ENCODE measurements at regions not wholly inside any gene's neighbourhood (a gene's known extent, or its start where the extent isn't known, plus 50 kb on each side); places are given as distances from the start of the nearest gene placed in this dataset.
A peak's percentile ranks its signal among the peaks of the same experiment; 100 is the strongest.

DNA sequence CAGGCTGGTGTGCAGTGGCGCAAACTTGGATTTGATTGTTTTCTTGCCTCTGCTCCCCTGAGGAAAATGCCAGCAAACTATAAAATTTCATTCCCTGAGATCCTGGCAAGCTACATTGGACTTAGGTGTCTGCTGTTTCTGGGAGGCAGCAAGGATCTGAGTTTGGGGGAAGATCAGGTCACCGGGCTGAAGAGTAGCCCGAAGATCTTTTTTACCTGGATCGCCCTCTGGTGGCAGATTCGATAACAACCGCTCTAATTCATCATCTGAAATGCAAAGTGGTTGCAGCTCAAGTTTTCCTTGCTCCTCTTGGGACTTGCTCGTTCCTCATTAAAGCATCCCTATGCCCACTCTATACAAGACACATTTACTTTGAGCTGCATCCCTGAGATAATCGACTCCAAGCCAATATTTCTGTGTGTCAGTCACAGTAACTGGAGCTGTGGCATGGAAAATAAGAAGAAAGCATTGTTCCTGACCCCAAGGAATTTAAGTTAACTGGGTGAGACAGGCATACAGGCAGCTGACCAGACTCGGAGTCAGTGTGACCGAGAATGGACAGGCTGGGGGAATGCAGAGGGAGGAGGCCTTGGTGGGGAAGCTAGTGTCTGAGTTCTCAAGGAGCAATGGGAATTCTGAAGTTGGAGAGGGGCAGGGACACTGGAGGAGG is 131.8 kb upstream of the PROKR2 start:
- no peak for TF ChIP-seq POLR2AphosphoS5 (IDR thresholded peaks at IDR 0.05; ENCODE audit: low read depth, low read length)
- TF ChIP-seq TAF1 (IDR thresholded peaks at IDR 0.05; ENCODE audit: borderline replicate concordance, low read depth, low read length), result no peak
- TF ChIP-seq POLR2A (IDR thresholded peaks at IDR 0.05; ENCODE audit: low read depth, low read length), result no peak
- DNase-seq (ENCODE audit: insufficient read length), result peak; percentile 34
- peak; percentile 87 for FAIRE-seq

DNA sequence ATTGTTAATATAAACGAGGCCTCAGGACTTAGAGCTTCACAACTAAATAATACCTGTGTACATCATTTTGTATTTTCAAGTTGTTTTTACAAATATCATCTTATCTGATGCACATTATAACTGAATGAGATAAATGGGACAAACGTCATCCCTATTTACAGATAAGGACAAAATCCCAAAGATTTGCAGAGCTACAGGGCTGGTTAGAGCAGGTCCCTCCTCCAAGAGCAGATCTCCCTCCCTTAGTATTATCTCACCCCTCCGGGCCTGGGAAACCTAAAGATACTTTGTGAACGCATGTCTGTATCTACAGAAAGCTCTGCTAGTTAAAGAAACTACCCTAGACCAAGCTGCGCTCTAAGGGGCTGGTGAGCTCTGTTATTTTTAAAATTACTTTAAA is 130.4 kb upstream of the PROKR2 start:
- FAIRE-seq (no peak), DNase-seq (ENCODE audit: insufficient read length) (no peak)
- TF ChIP-seq POLR2A (IDR thresholded peaks at IDR 0.05; ENCODE audit: low read depth, low read length) (no peak), POLR2AphosphoS5 (IDR thresholded peaks at IDR 0.05; ENCODE audit: low read depth, low read length) (no peak), TAF1 (IDR thresholded peaks at IDR 0.05; ENCODE audit: borderline replicate concordance, low read depth, low read length) (no peak)

DNA sequence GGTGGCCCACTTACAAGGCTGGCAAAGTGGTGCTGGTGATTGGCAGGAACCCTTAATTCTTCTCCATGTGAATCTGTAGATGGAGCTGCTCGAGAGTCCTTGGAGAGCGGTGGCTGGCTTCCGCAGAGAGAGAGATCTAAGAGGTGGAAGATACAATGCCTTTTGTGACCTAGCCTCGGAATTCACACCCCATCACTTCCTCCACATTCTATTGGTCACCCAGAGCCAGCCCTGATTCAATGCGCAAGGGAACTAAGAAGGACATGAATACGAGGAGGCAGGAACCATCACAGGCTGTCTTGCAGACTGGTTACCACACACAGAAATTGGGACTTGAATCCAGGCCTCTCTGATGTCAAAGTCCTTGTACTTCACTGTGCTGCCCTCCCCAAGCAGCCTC is 128.9 kb upstream of the PROKR2 start:
- DNase-seq (ENCODE audit: insufficient read length) (no peak), FAIRE-seq (no peak)
- TF ChIP-seq POLR2AphosphoS5 (IDR thresholded peaks at IDR 0.05; ENCODE audit: low read depth, low read length) (no peak), POLR2A (IDR thresholded peaks at IDR 0.05; ENCODE audit: low read depth, low read length) (no peak), TAF1 (IDR thresholded peaks at IDR 0.05; ENCODE audit: borderline replicate concordance, low read depth, low read length) (no peak)

DNA sequence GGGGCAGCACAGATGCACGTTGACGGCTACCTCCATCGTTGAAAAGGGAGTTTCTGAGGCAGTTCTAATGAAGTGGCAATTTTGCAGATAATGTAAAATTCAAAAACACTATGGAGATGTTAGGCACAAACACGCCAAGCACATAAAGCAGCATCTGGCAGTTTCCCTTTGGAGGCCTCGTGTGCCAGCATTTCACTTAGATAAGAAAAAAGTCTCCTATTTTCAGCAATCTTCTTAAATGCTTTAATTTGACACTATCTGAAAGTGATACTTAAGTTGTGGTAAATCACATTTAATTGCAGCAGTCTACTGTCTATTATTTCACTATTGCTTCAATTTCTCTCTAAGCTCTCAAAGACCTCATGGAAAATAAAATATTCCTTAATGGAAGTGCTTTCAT is 125.3 kb upstream of the PROKR2 start:
- TF ChIP-seq TAF1 (IDR thresholded peaks at IDR 0.05; ENCODE audit: borderline replicate concordance, low read depth, low read length) (no peak), POLR2AphosphoS5 (IDR thresholded peaks at IDR 0.05; ENCODE audit: low read depth, low read length) (no peak)
- DNase-seq (ENCODE audit: insufficient read length) (no peak), FAIRE-seq (no peak)

DNA sequence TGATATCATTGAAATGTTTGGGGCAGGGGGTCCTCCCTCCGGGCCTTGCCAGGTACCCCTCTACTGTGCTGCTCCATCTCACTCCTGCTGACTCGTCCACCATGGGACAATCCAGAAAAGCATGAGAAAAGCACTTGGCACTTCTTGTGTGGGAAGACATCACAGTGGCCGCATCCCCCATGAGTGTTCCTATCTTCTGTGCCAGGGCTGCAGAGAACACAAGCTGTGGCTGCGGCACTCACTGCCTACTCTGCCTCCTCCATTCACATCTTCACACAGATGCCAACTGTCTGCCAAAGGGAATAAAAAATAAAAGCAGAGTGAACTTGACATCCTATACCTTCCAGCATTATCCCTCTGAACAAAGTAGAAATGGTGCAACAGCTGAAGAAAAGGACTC is 117.4 kb upstream of the PROKR2 start:
- no peak for FAIRE-seq
- TF ChIP-seq POLR2AphosphoS5 (IDR thresholded peaks at IDR 0.05; ENCODE audit: low read depth, low read length) (no peak), TAF1 (IDR thresholded peaks at IDR 0.05; ENCODE audit: borderline replicate concordance, low read depth, low read length) (no peak), POLR2A (IDR thresholded peaks at IDR 0.05; ENCODE audit: low read depth, low read length) (no peak)
- no peak for DNase-seq (ENCODE audit: insufficient read length)

DNA sequence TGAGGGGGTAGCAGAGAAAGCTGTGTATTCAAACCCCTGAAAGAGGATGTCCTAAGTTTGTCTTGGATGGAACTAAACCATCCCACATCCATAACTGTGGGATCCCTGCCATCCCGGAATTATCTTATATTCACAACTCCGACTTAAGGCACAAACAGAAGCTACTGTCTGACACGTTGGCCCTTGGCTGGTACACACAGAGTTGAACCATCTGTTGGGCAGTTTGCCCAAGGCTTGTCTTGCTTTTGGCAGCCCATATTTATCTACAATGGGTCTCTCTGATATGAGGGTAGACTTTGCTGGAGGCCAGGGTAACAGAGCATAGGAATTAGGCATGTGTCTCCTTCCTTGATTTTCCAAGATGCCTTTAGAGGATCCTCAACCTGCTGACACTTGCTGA is 116.6 kb upstream of the PROKR2 start:
- DNase-seq (ENCODE audit: insufficient read length) (no peak), FAIRE-seq (no peak)
- TF ChIP-seq POLR2AphosphoS5 (IDR thresholded peaks at IDR 0.05; ENCODE audit: low read depth, low read length), result no peak
- no peak for TF ChIP-seq TAF1 (IDR thresholded peaks at IDR 0.05; ENCODE audit: borderline replicate concordance, low read depth, low read length)
- no peak for TF ChIP-seq POLR2A (IDR thresholded peaks at IDR 0.05; ENCODE audit: low read depth, low read length)

DNA sequence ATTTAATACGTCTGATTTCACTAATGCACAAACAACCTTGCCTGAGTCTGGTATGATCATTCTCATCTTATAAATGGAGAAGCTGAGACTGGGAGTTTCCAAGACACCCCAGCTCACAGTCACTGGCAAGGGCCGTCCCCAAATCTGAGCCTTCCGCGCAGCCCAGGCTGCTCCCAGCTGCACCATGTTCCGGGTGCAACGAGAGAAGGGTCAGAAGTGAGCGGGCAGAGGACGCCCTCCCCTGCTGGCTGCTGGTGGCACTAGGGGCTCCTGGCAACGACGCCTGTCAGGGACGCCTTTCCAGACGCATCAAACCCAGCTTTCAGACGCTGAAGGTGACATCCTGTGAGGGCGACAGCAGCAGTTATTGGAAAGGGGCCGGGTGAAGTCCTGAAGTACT is 115.3 kb upstream of the PROKR2 start:
- no peak for FAIRE-seq
- no peak for DNase-seq (ENCODE audit: insufficient read length)
- TF ChIP-seq TAF1 (IDR thresholded peaks at IDR 0.05; ENCODE audit: borderline replicate concordance, low read depth, low read length) (no peak), POLR2AphosphoS5 (IDR thresholded peaks at IDR 0.05; ENCODE audit: low read depth, low read length) (no peak), POLR2A (IDR thresholded peaks at IDR 0.05; ENCODE audit: low read depth, low read length) (no peak)

DNA sequence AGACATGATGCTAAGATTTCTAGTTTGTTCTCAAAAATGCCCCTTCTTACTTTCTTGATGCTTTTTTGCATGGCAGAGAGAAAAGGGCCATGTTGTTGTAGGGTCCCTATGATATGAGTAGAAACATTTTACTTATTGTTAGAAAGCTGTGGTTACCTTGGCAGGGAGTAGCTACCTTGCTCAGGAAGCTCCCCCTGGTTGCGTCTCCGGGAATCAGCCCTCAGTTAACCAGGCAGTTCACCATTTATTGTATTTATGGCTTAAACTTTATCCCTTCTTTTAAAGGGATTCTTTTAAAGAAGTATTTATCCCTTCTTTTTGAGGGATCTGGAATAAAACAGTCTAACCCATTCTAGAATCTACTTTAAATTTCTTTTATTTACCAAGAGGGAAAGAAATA is 113.9 kb upstream of the PROKR2 start:
- DNase-seq (ENCODE audit: insufficient read length) (no peak), FAIRE-seq (no peak)
- no peak for TF ChIP-seq POLR2A (IDR thresholded peaks at IDR 0.05; ENCODE audit: low read depth, low read length)
- TF ChIP-seq TAF1 (IDR thresholded peaks at IDR 0.05; ENCODE audit: borderline replicate concordance, low read depth, low read length), result no peak
- TF ChIP-seq POLR2AphosphoS5 (IDR thresholded peaks at IDR 0.05; ENCODE audit: low read depth, low read length), result no peak

DNA sequence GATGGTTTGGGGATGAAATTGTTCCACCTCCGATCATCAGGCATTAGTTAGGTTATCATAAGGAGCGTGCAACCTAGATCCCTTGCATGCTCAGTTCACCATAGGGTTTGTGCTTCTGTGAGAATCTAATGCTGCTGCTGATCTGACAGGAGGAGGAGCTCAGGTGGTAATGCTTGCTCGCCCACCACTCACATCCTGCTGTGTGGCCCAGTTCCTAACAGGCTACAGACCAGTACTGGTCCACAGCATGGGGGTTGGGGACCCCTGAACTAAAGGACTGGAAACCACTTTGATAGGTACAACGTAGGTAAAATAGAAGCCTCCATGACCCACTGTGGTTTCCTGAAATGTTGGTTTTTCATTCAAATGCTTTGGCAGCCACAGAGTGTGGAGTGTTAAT is 109.3 kb upstream of the PROKR2 start:
- DNase-seq (ENCODE audit: insufficient read length), result no peak
- no peak for TF ChIP-seq POLR2A (IDR thresholded peaks at IDR 0.05; ENCODE audit: low read depth, low read length)
- no peak for TF ChIP-seq TAF1 (IDR thresholded peaks at IDR 0.05; ENCODE audit: borderline replicate concordance, low read depth, low read length)
- no peak for TF ChIP-seq POLR2AphosphoS5 (IDR thresholded peaks at IDR 0.05; ENCODE audit: low read depth, low read length)
- FAIRE-seq, result no peak

DNA sequence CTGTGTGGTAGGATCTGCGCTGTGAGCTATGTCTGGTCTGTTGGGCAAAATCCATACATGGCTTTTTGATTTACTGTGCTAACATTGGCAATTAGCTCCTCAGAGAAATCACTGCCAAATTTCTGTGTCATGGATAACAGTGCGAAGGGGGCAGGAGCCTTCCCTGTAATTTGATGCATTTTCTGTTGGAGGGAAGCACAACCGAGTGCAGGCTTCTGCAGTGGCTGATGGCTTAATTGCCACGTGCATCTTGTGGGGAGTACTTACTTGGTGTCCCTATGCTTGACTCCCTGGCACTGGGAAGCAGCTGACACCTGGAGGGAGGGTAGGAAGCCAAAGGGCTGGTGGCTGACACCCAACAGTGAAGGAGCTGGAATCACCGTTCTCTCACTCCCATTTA is 99.3 kb upstream of the PROKR2 start:
- TF ChIP-seq POLR2AphosphoS5 (IDR thresholded peaks at IDR 0.05; ENCODE audit: low read depth, low read length) (no peak), TAF1 (IDR thresholded peaks at IDR 0.05; ENCODE audit: borderline replicate concordance, low read depth, low read length) (no peak), POLR2A (IDR thresholded peaks at IDR 0.05; ENCODE audit: low read depth, low read length) (no peak)
- DNase-seq (ENCODE audit: insufficient read length) (no peak), FAIRE-seq (no peak)

DNA sequence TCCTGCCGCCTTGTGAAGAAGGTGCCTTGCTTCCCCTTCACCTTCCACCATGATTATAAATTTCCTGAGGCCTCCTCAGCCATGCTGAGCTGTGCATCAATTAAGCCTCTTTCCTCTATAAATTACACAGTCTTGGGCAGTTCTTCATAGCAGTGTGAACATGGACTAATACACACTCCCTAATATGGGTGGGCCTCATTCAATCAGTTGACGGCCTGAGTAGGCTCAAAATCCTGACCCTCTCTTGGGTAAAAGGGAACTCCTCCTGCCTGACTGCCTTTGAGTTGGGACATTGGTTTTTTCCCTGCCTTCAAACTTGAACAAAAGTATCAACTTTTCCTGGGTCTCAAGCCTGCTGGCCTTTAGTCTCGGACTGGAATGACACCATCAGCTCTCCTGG is 96.6 kb upstream of the PROKR2 start:
- no peak for TF ChIP-seq TAF1 (IDR thresholded peaks at IDR 0.05; ENCODE audit: borderline replicate concordance, low read depth, low read length)
- no peak for FAIRE-seq
- DNase-seq (ENCODE audit: insufficient read length), result no peak

DNA sequence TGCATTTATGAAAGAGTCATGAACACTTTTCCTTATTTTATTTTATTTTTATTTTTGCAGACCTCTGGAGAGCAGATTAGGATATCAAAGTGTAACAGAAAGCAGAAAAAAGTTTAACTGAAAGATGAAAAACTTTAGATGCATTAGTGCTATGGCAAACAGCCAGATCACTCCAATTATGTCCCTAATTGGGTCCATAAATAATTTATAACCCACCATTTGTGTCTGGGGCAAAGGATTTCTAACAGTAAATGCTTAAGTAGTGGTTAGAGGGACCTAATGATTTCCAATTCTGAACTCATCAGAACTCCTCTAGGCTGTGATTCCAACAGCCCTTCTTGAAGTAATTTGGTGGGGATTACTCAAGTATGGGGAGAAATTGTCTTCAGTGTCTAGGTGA is 93.7 kb upstream of the PROKR2 start:
- TF ChIP-seq POLR2AphosphoS5 (IDR thresholded peaks at IDR 0.05; ENCODE audit: low read depth, low read length), result no peak
- no peak for TF ChIP-seq POLR2A (IDR thresholded peaks at IDR 0.05; ENCODE audit: low read depth, low read length)
- no peak for TF ChIP-seq TAF1 (IDR thresholded peaks at IDR 0.05; ENCODE audit: borderline replicate concordance, low read depth, low read length)
- FAIRE-seq, result no peak
- no peak for DNase-seq (ENCODE audit: insufficient read length)

Data from GM12892 (cell line).